ENCODE measurements at regions not wholly inside any gene's neighbourhood (a gene's known extent, or its start where the extent isn't known, plus 50 kb on each side); places are given as distances from the start of the nearest gene placed in this dataset.

DNA sequence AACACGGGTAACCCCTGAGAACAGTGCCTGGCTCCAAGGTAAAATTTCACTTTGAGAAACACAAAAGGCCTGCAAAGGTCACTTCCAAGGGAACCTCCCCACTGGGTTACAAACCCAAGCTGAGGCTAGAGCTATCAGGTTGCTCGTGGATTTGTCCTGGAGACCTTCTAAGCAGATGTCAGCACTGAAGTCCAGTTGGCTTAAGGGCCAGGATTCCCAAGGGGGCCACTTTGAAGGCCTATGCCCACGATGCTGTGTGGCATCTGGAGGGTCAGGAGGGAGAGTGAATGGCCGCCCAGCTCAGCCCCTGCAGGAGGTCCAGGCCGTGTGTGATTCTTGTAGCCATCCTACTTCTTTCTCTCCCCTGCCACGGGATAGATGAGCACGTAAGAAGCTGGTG is 100.2 kb upstream of the FSTL4 start:
- H3K4me3 ChIP-seq (ENCODE audit: low read depth, low read length): no peak overlapping the region
- TF ChIP-seq, protein P1, sequence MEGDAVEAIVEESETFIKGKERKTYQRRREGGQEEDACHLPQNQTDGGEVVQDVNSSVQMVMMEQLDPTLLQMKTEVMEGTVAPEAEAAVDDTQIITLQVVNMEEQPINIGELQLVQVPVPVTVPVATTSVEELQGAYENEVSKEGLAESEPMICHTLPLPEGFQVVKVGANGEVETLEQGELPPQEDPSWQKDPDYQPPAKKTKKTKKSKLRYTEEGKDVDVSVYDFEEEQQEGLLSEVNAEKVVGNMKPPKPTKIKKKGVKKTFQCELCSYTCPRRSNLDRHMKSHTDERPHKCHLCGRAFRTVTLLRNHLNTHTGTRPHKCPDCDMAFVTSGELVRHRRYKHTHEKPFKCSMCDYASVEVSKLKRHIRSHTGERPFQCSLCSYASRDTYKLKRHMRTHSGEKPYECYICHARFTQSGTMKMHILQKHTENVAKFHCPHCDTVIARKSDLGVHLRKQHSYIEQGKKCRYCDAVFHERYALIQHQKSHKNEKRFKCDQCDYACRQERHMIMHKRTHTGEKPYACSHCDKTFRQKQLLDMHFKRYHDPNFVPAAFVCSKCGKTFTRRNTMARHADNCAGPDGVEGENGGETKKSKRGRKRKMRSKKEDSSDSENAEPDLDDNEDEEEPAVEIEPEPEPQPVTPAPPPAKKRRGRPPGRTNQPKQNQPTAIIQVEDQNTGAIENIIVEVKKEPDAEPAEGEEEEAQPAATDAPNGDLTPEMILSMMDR (IDR thresholded peaks at IDR 0.05; ENCODE audit: insufficient read depth, low read depth, low read length): no peak

DNA sequence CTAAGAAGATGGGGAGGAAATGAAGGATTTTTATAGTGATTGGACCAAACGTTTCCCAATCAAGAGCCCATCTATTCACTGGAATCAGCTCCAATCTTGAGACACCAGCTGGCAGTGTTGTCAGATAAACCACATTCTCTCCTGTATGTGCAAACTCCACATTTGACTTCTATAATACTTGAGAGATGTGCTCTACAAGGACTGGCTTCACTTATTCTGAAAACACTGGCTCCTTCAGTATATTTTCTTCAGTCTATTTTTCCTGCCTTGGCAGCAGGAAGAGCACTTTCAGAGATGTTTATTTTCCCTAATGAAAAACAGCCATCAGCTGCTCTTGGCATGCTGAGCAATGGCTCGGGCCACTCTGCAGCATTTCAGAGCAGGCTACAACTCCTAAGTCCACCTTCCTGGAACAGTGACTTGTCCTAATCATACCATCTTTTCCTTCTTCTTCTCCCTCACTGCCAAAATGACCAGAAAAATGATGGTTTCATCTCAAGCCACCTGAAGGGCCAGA is 96.9 kb upstream of the FSTL4 start:
- no peak overlapping the region for H3K4me3 ChIP-seq (ENCODE audit: low read depth, low read length)
- DNase-seq (ENCODE audit: low read depth): peak; percentile 1
- TF ChIP-seq, protein P1 (IDR thresholded peaks at IDR 0.05; ENCODE audit: insufficient read depth, low read depth, low read length): no peak

More for the DNA sequence above, 100.2 kb upstream of the FSTL4 start:
- DNase-seq (ENCODE audit: low read depth): no peak

DNA sequence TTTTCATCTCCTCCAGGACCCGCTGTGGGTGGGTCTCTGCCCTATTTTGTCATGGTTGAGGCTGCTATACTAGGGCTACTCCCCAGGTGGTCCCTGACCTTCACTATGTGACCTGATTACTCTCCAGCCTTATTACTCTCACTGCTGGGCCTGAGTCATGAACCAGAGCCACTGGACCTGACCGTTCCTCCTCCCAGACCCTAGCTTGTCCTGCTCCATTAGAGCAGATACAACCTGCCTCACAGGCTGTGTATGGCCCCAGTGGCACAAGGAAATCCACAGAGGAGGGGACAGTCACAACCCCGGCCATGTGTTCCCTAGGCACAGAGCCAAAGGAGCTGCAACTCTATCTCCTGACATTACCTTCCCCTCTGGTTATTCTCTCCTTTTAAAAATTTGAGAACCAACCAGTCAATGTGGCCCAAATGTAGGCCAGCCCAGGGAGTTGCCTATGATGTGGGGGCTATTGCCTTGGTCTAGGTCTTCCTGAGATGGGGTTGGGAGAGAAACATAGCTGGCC is 96.0 kb upstream of the FSTL4 start:
- H3K4me3 ChIP-seq (ENCODE audit: low read depth, low read length): no peak overlapping the region
- DNase-seq (ENCODE audit: low read depth): no peak
- TF ChIP-seq, protein P1 (IDR thresholded peaks at IDR 0.05; ENCODE audit: insufficient read depth, low read depth, low read length): no peak

DNA sequence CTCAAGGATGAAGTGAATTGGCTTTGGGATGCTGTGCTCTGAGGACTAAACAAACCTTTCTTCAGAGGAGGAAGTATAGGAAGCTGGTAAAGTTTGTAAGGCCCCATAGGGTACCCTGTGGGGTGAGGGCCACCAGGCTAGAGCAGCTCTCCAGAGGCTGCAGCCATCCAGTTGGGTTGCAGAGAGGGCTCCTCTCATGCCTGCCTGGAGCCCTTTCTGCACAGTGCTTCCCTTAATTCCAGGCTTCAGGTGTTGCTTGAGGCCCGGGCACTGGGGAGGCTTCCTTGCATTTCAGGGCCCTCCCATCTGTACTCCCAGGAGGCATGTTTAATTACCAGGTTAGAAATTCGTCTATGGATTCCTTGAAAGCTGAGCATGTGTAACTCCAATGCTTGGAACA is 95.3 kb upstream of the FSTL4 start:
- no peak for DNase-seq (ENCODE audit: low read depth)
- TF ChIP-seq, protein P1 (IDR thresholded peaks at IDR 0.05; ENCODE audit: insufficient read depth, low read depth, low read length): no peak
- no peak overlapping the region for H3K4me3 ChIP-seq (ENCODE audit: low read depth, low read length)

DNA sequence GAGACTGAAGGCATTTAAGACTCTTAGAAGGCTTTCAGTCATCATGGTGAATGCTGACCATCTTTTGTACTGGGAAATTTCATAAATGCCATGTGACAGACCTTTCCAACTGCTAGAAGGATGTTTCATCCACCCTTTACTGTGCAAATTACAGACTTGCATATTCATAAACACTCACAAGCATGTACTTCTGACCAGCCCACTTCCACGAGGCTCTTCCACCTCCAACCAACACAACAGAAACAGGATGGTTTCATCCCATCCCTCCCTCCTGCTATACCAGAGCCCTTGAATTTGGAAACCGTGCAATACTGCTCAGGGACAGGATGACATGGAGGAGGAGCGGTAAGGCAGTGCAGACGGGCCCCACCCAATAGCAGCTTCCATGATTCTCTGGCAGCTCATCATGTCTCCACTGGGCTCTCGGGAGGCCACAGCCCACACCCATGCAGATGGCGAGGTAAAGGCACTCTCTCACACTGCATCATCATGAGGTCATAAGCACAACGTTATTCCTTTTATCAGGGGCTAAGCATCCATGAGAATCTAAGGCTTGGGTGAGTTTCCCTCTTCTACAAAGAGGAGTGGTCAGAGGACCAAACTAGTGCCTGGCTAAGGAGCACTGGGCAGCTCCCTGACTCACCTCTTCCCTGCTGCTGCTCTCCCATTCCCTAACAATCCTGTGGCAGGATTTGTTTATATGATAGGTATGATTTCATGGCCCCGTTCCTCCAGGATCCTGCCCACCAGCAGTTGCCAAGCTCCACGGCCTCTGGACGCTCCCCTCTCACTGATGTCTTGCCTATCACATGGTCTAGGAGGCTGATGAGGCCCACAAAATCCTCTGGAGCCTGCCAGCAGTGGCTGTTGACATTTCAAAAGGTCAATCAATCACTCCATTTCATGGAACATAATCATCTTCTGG is 94.4 kb upstream of the FSTL4 start:
- no peak overlapping the region for H3K4me3 ChIP-seq (ENCODE audit: low read depth, low read length)
- DNase-seq (ENCODE audit: low read depth): no peak
- TF ChIP-seq, protein P1 (IDR thresholded peaks at IDR 0.05; ENCODE audit: insufficient read depth, low read depth, low read length): no peak

DNA sequence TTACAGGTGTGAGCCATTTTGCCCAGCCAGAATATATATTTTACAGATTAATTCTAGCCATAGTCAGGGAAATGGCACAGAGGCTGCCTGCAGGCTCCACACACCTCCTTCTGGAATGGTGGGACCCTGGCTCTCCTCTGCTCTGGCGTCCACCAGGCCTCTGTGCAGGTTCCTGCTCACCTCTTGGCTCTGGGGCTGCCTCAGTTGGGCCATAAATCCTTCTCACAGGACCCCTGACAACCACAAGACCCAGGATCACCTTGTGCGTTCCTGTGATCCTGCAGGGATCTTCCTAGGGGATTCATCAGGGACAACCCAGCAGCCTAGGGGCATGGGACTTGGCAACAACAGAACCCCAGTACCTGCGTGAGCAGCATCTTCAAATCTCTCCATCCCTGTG is 93.0 kb upstream of the FSTL4 start:
- DNase-seq (ENCODE audit: low read depth): no peak
- no peak overlapping the region for H3K4me3 ChIP-seq (ENCODE audit: low read depth, low read length)
- TF ChIP-seq, protein P1 (IDR thresholded peaks at IDR 0.05; ENCODE audit: insufficient read depth, low read depth, low read length): no peak

Data from fibroblast of villous mesenchyme (primary cell).